GM23338 (cell line): ENCODE measurements at regions not wholly inside any gene's neighbourhood (a gene's known extent, or its start where the extent isn't known, plus 50 kb on each side); places are given as distances from the start of the nearest gene placed in this dataset.

ENCODE experiments used
- EZH2 ChIP-seq: fragments of 200-600 bp; sonication (generic); IDR thresholded peaks from one replicate; pipeline ENCODE4 v1.8.0; 2017; ENCODE audit warnings: antibody characterized with exemption, mild to moderate bottlenecking, low read depth; ENCODE audit not compliant: unreplicated experiment
- EZH2phosphoT487 ChIP-seq: fragments of 200-600 bp; sonication (generic); IDR thresholded peaks from one replicate; pipeline ENCODE4 v1.8.1; 2018; ENCODE audit warnings: antibody characterized with exemption; ENCODE audit not compliant: unreplicated experiment
- JUNB ChIP-seq: IDR thresholded peaks from one replicate; pipeline ENCODE4 v1.6.1; 2016; ENCODE audit warnings: antibody characterized with exemption; ENCODE audit not compliant: unreplicated experiment
- NANOG ChIP-seq: IDR thresholded peaks from 2 replicates; pipeline ENCODE4 v1.6.1; 2016; ENCODE audit warnings: antibody characterized with exemption, borderline replicate concordance
- POLR2AphosphoS5 ChIP-seq: IDR thresholded peaks from 2 replicates; pipeline ENCODE4 v1.6.1; 2016; ENCODE audit warnings: antibody characterized with exemption, low read depth
- TF ChIP-seq, protein P1 (sequence below), 2 experiments: fragments of 200-600 bp in 1 of 2; sonication (generic) in 1 of 2; conservative IDR thresholded peaks; 2 replicates each; pipeline versions ENCODE4 v1.5.1 to v1.6.1; 2016 to 2017; ENCODE audit warnings: antibody characterized with exemption in 2 of 2, low read depth in 2 of 2, mild to moderate bottlenecking in 2 of 2, moderate library complexity in 1 of 2
- TF ChIP-seq, protein P2 (sequence below): IDR thresholded peaks from one replicate; pipeline ENCODE4 v1.6.1; 2018; ENCODE audit warnings: antibody characterized with exemption; ENCODE audit not compliant: unreplicated experiment
- TF ChIP-seq, protein P3 (sequence below): IDR thresholded peaks from 2 replicates; pipeline ENCODE4 v1.6.1; 2016; ENCODE audit warnings: antibody characterized with exemption

DNA sequence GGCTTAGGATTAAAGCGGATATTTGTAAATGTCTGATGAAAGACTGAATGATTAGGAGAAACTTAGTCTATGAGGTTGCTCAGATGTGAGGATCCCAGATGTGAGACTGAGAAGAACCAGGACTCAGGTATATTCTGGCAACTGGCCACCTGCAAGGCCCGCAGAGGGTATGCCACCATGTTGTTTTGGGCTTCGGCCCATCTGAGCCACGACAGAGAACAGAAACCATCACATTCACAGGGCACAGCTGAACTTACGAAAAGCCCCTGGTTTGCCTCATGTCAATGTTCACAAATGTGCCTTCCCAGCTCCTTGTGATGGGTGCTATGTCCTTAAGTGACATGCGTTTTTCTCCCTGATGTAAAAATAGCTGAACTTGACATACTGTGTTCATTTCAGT is 412.5 kb upstream of the RORA start:
- TF ChIP-seq, protein P1, sequence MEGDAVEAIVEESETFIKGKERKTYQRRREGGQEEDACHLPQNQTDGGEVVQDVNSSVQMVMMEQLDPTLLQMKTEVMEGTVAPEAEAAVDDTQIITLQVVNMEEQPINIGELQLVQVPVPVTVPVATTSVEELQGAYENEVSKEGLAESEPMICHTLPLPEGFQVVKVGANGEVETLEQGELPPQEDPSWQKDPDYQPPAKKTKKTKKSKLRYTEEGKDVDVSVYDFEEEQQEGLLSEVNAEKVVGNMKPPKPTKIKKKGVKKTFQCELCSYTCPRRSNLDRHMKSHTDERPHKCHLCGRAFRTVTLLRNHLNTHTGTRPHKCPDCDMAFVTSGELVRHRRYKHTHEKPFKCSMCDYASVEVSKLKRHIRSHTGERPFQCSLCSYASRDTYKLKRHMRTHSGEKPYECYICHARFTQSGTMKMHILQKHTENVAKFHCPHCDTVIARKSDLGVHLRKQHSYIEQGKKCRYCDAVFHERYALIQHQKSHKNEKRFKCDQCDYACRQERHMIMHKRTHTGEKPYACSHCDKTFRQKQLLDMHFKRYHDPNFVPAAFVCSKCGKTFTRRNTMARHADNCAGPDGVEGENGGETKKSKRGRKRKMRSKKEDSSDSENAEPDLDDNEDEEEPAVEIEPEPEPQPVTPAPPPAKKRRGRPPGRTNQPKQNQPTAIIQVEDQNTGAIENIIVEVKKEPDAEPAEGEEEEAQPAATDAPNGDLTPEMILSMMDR (conservative IDR thresholded peaks at IDR 0.05; ENCODE audit: low read depth in 2 of 2) = no peak
- TF ChIP-seq POLR2AphosphoS5 (no peak), EZH2 (no peak), EZH2phosphoT487 (no peak), JUNB (no peak), NANOG (no peak)
- TF ChIP-seq, protein P2, sequence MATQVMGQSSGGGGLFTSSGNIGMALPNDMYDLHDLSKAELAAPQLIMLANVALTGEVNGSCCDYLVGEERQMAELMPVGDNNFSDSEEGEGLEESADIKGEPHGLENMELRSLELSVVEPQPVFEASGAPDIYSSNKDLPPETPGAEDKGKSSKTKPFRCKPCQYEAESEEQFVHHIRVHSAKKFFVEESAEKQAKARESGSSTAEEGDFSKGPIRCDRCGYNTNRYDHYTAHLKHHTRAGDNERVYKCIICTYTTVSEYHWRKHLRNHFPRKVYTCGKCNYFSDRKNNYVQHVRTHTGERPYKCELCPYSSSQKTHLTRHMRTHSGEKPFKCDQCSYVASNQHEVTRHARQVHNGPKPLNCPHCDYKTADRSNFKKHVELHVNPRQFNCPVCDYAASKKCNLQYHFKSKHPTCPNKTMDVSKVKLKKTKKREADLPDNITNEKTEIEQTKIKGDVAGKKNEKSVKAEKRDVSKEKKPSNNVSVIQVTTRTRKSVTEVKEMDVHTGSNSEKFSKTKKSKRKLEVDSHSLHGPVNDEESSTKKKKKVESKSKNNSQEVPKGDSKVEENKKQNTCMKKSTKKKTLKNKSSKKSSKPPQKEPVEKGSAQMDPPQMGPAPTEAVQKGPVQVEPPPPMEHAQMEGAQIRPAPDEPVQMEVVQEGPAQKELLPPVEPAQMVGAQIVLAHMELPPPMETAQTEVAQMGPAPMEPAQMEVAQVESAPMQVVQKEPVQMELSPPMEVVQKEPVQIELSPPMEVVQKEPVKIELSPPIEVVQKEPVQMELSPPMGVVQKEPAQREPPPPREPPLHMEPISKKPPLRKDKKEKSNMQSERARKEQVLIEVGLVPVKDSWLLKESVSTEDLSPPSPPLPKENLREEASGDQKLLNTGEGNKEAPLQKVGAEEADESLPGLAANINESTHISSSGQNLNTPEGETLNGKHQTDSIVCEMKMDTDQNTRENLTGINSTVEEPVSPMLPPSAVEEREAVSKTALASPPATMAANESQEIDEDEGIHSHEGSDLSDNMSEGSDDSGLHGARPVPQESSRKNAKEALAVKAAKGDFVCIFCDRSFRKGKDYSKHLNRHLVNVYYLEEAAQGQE = no peak
- TF ChIP-seq, protein P3, sequence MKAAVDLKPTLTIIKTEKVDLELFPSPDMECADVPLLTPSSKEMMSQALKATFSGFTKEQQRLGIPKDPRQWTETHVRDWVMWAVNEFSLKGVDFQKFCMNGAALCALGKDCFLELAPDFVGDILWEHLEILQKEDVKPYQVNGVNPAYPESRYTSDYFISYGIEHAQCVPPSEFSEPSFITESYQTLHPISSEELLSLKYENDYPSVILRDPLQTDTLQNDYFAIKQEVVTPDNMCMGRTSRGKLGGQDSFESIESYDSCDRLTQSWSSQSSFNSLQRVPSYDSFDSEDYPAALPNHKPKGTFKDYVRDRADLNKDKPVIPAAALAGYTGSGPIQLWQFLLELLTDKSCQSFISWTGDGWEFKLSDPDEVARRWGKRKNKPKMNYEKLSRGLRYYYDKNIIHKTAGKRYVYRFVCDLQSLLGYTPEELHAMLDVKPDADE = no peak
